Tongue (tissue), 1 donor: ENCODE measurements at regions not wholly inside any gene's neighbourhood (a gene's known extent, or its start where the extent isn't known, plus 50 kb on each side); places are given as distances from the start of the nearest gene placed in this dataset.

Experiments used
- DNase-seq: peaks from one replicate; pipeline ENCODE4 v3.0.0-alpha.2; 2015

DNA sequence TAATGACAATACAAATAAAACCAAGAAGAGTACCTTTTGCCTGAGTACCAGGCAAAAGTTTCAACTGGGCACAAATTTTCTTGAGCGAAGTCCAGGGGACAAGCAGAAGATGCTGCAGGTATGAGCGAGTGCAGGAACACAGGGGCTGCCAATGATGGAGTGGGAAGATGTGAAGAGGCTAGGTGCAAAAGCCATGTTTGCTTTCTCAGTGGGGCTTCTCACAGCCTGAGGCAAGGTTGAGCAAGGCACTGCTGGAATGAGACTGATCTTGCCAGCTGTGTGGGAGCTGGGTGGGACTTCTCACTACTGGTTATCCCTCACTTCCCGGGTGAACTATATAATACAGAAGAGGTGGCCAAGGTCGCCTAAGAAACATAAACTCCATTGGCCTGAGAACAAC is 1200.7 kb downstream of the SLITRK1 start:
- DNase-seq: no peak

DNA sequence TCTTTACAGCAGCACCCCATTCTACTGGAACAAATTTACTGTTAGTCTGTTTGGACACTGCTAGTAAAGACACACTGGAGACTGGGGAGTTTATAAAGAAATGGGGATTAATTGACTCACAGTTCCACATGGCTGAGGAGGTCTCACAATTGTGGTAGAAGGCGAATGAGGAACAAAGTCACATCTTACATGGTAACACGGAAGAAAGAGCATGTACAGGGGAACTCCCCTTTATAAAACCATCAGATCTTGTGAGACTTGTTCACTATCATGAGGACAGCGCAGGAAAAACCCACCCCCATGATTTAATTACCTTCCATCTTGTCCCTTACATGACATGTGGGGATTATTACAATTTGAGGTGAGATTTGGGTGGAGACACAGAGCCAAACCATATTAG is 1204.2 kb downstream of the SLITRK1 start:
- no peak for DNase-seq

DNA sequence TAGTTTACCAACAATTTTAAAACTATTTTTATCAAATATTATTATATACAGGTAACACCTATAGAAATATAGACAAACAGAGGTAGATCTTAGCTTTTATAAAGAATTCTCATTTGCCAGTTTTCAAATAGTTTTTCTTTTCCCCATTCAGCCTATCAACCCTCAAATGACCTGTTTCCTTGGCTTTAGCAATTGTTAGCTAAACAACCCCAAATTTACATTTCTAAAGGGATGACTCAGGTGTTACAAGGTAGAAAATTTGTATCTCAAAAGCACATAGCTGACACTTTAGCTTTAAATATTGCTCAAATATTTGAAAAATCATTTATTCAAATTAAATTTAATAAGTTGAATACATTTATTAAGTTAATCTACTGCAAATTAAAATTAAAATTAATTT is 1207.2 kb downstream of the SLITRK1 start:
- no peak for DNase-seq

DNA sequence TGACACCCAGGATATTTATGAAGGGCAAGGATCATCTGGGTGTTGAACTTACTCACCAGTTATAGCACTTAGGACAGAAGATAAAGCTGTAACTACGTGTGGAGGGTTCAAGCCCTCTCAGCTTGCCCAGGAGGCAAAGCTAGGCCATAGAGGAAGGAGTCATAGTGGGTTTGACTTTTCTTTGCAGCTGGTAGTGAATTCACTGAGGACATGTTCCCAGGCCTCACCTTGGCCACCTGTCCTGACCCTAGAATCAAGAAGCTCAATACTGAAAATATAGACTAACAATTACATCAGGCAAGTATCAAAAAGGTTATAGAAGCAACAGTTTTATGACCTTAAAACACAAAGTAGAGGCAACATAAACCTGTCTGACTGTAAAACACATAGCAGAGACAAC is 1207.7 kb downstream of the SLITRK1 start:
- no peak for DNase-seq

DNA sequence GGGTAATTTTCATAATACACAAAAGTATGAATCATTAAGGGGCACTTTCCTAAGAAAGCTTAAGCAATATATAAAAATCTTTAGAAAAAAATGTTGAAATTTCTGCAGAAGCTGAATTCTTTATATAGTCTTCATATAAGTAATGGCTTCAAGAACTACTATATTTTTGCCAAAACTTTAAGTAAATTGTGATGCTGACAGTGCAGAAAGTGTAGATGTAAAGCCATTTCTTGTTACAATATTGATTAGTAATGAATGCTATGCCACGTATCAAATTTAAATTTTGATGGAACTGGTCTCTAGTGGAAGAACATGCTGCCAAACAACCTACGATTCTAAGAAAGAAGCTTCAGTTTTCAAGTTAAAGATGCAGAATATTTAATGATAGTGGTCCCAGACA is 1210.0 kb downstream of the SLITRK1 start:
- no peak for DNase-seq

DNA sequence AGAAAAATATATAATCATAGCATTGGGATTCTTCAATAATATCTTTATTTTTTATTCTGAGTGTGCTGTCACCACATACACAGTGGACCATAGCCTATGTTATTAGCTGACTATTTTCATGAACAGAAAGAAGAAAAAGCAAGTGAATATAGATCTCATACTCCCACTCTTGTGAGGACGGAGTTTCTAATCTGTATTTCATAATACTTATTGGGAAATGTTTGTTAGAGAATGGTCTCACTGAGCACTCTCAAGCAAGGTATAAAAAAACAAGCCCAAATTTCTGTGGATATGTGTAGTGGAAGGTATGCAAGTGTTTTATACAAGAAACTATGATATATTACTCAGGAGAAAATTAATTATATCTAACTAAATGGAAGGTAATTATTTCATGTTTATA is 1218.1 kb downstream of the SLITRK1 start:
- DNase-seq: no peak

DNA sequence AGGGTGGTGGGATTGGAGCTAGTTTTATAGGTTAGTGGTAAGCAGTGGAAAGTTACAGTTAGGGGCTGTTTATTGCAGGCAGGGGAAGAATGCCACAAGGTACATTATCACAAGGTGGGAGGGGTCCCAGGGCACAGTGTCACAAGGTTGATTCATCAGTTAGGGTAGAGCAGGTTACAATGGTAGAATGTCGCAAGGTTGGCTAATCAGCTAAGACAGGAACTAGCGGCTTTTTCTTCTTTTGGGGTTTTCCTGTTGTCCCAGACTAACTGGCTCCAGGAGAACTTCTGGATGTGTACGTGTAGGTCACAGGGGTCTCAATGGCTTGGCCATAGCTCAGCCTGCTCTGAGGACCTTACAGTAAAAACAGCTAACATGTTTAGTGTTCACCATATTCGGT is 1221.1 kb downstream of the SLITRK1 start:
- DNase-seq: no peak

DNA sequence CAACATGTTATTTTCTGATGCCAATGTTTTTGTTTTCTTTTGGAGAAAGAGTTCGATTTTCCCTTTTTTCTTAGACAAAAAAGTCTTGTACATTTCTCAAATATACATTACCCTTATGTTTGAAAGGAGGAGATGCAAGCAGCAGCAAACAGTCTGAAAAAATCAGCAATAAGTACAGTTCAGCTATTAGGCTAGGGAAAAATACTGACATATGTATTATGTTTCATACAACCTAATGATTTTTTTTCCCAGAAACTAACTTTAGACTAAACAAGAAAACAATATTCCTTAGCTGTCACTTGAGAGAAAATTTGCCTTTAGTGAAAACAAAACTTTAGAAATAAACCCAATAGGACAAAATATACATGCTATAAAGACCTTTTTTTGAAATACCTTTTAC is 1223.5 kb downstream of the SLITRK1 start:
- DNase-seq: no peak

DNA sequence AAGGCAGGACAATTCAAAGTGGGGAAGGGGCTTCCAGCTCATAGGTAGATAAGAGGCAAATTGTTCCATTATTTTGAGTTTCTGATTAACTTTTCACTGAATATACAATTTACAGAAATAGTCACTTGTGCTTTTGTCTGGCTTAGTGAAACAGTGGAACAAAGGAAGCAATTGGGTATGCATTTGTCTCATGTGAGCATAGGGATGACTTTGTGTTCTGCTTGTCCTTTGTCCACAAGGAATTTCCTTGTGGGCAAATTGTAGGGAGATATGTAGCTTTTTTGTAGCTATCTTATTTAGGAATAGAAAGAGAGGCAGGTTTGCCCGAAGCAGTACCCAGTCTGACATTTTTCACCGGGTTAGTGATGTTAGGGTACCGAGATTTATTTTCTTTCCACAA is 1224.8 kb downstream of the SLITRK1 start:
- DNase-seq: no peak

DNA sequence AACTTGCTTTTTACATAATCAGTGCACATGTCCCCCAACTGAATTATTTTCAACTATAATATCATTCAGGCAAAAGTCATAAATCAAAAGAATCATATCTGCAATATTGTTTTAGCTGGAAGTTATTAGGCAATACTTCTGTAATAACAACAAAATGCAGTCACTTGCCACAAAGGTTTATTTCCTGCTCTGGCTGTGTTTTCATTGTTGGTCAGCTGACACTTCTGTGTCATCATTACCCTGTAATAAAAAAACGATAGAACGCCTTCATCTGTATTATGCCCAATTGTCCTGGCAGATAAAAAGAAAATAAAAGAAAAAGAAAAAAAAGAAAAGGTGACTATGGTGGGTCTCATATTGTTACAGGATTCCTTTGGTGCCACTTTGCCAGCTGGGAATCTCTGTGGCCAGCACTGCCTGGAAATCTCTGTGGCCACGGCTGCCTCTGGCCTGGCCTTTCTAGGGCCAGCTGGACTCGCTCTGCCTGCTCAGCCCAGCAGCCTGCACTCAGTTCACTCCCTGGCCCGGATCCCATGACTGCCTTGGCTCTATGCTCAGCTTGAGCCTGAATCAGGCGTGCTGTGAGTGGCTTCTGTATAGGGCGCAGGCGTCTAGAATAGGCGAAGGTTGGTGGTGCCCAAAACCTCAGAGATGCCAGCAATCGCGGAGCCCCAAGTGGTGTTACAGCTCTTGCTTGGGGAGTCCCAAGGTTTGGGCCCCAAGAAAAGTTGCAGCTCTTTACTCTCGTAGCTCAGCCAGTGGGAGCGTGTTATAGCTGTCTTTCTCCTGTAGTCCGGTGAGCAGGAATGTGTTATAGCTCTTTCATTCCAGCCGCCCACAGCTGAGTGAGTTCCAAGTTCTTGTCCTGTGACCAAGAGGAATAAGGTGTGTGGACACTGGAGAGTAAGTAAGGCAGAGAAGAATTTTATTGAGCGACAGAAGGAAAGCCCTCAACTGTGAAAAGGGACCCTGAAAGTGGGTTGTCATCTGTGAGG is 1227.1 kb downstream of the SLITRK1 start:
- DNase-seq: no peak

DNA sequence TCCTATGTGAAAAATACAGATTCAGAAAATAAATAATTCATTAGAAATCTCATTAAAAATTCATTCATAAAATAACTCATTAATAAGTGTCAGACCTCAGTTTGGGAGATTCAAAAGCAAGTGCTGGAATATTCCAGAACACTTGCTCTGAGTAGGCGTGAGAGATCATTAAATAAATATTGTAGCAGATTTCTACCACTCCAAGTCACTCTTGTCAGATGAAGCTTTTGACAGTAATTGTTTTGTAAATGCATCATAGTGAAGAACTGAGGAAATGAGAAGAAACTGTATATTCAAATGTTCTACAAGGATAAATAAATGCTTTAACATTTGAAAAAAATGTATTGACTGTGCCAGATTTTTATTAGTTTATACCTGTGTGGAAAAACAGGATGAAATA is 1228.1 kb downstream of the SLITRK1 start:
- no peak for DNase-seq

DNA sequence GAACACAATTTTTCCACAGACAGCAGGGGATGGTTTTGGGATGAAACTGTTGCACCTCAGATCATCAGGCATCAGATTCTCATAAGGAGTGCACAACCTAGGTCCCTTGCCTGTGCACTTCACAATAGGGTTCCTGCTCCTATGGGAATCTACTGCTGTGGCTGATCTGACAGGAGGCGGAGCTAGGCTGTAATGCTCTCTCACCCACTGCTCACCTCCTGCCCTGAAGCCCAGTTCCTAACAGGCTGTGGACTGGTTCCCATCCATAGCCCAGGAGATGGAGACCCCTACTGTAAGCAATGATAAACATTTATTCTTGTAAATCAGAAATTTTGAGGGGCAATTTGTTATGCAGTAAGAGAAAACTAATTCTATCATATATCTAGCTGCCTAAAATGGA is 1234.7 kb downstream of the SLITRK1 start:
- DNase-seq: no peak

DNA sequence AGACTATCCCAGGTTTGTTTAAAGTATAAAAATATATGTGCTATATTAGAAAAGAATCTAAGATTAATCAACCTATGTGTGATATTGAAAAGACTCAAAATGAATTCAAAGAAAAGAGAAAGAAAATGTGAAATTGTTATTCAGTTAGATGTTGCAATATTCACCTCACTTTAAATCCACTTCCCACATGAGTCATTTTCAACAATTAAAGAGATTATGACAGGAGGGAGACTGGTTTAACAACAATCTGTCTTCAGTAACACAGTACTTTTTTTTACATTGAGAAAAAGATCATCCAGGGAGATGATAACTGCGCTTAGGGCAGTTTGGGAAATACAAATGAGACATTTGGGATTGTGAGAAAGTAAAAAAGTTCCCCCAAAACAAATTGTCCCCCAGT is 1246.2 kb downstream of the SLITRK1 start:
- peak; percentile 3 for DNase-seq

DNA sequence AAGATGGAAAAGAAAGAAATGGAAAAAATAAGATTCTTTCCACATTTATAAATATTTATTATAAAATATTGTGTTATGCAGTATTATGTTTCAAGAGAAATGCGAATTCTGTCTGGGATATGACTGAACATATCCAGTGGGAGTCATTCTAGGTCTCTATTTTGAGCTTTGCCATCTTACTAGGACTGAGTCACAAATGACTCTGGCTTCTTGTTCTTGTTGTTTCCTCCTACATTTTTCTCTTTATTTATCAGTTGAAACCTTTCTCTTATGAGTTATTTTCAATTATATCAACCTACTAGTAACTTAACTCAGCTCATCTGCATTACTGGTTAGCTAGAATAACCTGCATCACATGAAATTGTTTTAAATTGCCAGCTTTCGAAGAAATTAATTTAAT is 1247.3 kb downstream of the SLITRK1 start:
- DNase-seq: no peak

DNA sequence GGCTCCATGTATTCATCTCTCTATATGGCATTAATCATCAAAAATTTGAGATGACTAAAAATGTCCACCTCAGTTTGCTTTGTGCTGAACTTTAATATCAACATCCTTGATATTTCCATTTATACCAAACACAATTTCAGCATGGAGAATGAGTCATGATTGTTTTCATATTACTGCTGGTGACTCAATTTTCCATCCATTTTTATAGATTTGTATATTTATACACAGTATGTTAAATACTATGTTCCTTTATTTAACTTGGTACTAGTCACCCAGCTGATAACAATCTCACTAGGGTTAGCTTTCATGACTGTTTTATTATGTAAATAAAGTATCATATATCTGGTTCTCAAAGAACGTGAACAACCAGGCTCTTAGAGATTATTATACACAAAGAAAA is 1255.1 kb downstream of the SLITRK1 start:
- no peak for DNase-seq

DNA sequence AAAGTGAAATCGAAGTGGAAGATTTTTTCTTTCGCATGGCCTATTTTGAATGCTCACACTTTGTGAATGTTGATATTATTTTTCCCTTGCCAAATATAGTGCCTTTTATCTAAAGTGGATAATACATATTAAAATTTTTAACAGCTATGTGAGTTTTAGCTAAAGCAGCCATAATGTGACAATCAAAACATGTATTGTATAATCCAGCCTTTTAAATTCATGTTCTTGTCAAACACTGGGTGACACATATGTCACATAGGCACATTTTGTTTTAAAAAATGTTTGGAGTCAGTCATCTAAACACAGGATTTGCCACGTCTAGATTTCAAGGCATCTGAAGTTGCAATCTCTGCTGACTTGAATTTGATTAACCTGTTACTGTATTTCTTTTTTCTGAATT is 1256.6 kb downstream of the SLITRK1 start:
- no peak for DNase-seq

DNA sequence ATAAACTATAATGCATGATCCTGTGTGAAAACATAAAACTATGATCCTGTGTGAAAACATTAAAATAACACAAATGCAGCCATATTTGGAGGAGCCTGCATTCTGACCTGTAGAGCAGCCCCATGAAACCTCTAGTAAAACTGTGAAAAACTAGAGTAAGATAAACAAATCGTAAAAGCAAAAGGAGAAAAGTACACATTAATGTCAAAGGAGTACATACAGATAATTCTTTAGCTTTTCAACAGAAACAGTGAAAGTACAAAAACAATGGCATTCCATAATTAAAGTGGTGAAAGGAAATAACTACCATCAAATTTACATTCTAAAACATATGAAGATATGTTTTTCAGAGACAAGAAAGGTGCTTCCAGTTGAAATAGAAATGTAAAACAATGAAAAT is 1267.2 kb downstream of the SLITRK1 start:
- no peak for DNase-seq

DNA sequence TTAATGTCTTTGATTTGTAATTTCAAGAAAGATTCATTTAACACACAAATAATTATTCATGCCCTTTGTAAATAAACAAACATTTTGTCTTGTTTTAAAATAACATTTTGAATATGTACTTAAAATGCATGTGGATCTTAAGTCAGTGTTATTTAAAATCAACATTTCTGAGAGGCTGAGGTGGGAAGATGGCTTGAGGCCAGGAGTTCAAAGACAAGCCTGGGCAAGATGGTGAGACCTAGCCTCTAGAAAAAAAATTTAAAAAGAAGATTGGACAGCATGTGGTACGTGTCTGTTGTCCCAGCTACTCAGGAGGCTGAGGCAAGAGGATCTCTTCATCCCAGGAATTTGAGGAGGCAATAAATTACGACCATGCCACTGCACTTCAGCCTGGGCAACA is 1268.2 kb downstream of the SLITRK1 start:
- DNase-seq: no peak

DNA sequence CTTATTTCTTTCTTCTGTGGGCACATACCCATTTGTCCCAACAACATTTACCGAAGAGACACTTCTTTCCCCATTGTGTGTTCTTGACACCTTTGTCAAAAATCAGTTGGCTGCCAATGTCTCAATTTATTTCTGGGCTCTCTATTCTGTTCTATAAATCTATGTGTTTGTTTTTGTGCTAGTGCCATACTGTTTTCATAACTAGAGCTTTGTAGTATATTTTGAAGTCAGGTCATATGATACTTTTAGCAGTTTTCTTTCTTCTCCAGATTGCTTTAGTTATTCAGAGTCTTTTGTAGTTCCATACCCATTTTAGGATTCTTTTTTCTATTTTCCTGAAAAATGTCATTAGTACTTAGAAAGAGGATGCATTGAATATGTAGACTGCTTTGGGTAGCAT is 1276.3 kb downstream of the SLITRK1 start:
- DNase-seq: no peak

DNA sequence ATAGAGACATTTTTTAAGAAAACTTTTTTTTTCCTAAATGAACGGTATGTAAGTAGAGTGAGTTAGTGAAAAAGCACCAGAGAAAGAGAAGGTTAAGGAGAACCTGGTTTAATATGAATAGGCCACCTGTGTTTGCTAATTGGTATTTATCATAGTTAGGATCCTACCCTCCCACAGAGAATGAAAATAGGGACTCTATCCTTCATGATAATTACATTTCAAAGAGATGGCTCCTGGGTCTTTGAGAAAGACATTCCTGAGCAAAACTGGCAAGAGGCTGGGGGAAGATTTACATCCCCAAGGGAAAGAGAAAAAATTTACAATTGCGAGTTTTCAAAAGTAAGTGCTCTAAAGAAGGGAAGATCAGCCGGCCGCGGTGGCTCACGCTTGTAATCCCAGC is 1284.5 kb downstream of the SLITRK1 start:
- no peak for DNase-seq

DNA sequence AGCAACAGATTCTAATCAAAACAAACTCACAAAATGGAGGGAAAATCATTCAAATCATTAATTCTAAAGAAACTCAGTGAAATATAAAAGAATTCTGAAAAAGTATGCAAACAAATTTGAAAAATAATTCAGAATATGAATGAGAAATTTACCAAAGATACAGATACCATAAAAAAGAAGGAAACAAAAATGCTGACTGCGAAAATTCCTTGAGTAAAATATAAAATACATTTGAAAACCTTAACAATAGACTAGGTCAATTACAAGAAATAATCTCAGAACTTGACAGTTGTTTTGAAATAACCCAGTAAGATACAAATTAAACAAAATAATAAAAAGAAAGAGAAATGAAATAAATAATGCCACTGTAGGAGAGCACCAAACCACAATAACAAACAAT is 1289.0 kb downstream of the SLITRK1 start:
- DNase-seq: no peak

DNA sequence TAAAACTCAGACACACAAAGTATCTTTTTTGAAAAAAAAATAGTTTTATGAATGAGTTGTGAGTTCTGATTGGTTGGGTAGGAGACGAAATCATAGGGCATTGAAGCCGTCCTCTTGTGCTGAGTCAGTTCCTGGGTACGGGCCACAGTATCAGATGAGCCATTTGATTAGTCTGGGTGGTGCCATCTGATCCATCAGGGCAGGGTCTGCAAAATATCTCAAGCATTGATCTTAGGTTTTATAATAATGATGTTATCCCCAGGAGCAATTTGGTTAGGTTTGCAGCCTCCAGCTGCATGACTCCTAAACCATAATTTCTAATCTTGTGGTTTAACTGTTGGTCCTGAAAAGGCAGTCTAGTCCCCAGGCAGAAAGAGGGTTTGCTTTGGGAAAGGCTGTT is 1310.6 kb downstream of the SLITRK1 start:
- no peak for DNase-seq

DNA sequence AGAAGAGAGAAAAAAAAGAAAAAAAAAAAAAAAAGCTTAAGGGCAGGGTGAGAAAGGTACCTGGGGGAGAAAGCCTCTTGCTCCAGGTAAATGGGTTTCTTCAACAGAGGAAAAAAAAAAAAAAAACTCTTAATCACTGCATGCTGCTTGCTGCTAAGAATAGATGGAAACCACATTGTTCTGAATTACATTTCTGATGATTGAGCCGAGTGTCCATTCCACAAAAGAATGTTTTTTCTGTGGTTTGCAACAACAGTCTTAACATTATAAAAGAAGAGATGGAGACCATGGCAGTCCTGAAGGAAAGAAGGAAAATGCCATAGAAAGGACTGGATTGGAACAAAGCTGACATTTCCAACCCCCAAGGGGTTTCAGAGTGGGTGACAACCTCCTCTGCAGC is 1312.7 kb downstream of the SLITRK1 start:
- DNase-seq: no peak

DNA sequence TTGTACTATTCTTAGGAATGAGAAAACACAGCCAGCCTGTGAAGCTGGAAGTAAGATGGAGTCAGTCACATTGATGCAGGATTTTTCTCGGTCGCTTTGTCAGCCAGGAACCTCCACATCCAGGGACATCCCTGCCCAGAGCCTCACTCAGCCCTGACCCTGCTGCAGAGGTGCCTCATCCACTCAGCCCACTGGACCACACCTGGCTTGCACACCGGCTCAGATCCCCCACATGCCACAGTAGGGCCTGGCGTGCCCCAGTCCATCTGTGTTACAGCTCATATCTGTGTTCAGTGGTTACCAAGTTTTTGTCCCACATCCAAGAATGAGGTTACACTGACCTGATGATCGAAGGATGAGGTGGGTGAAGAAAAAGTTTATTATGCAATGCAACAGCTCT is 1315.4 kb downstream of the SLITRK1 start:
- DNase-seq: no peak

DNA sequence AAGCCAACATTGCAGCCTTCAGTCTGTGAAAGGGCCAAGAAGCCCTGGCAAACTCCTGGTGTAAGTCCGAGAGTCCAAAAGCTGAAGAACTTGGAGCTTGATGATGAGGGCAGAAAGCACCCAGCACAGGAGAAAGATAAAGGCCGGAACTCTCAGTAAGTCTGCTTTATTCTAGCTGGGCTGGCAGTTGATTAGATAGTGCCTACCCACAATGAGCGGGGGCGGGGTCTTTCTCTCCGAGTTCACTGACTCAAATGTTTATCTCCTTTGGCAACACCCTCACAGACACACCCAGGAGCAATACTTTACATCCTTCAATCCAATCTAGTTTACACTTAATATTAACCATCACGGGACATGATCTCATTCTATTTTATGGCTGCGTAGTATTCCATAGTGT is 1317.1 kb downstream of the SLITRK1 start:
- DNase-seq: no peak
